Activated T-cell treated with anti-CD3 and anti-CD28 coated beads, Interleukin-2, amount 50 U/mL, for 24 hours (primary cell): ENCODE measurements at regions not wholly inside any gene's neighbourhood (a gene's known extent, or its start where the extent isn't known, plus 50 kb on each side); places are given as distances from the start of the nearest gene placed in this dataset.
"Not testable (repeated sequence)": the region's sequence is repeated elsewhere in the genome, so short reads cannot be mapped to it uniquely, and the experiment has no call there.

Experiments
- DNase-seq: peaks from one replicate; pipeline ENCODE4 v3.0.0-alpha.2; 2020
- H3K27ac Mint-ChIP-seq: 2 replicates; pipeline ENCODE4 v1.8.0; 2020; ENCODE audit warnings: mild to moderate bottlenecking, mixed read lengths
- H3K27me3 Mint-ChIP-seq: 2 replicates; pipeline ENCODE4 v1.8.0; 2020; ENCODE audit warnings: mixed read lengths
- H3K36me3 Mint-ChIP-seq: 2 replicates; pipeline ENCODE4 v1.8.0; 2020; ENCODE audit warnings: low read depth, mixed read lengths
- H3K4me1 Mint-ChIP-seq: 2 replicates; pipeline ENCODE4 v1.8.0; 2020; ENCODE audit warnings: low read depth, mixed read lengths
- H3K4me3 Mint-ChIP-seq: 2 replicates; pipeline ENCODE4 v1.8.0; 2020; ENCODE audit warnings: mild to moderate bottlenecking, moderate library complexity, mixed read lengths
- H3K9me3 Mint-ChIP-seq: 2 replicates; pipeline ENCODE4 v1.8.0; 2020; ENCODE audit warnings: mixed read lengths

DNA sequence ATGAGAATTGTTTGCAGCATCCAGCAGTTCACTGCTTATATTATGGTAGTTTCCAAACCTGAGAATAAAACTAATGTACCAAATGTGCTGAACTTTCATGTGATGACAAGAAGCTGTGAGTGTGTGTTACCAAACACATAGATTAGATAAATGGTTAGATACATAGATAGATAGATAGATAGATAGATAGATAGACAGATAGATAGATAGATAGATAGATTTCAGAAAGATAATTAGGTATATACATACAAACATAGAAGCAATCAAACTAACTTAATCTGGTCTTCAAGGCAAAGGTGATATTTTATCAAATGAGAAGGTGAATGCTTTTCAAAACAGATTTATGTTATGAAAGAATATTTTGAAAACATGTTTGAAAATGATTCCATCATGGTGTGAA, 147.3 kb upstream of the C11orf58 start:
- no peak for DNase-seq
- Mint-ChIP-seq H3K36me3 (no peaks in the 10 kb centered on the region), H3K27ac (no peak overlapping the region), H3K9me3 (no peaks in the 10 kb centered on the region), H3K4me3 (no peak overlapping the region), H3K27me3 (peaks cover 16% of the 10 kb centered on the region), H3K4me1 (no peaks in the 10 kb centered on the region)

GRCh38 chr11:16587670-16588069, 150.8 kb upstream of the C11orf58 start:
- Mint-ChIP-seq H3K9me3 (no peaks in the 10 kb centered on the region), H3K27ac (no peak overlapping the region), H3K27me3 (peaks cover 8% of the 10 kb centered on the region), H3K36me3 (no peaks in the 10 kb centered on the region), H3K4me3 (no peak overlapping the region), H3K4me1 (no peaks in the 10 kb centered on the region)
- DNase-seq = no peak

GRCh38 chr11:16584569-16584968, 153.9 kb upstream of the C11orf58 start:
- no peaks in the 10 kb centered on the region for H3K4me1 Mint-ChIP-seq
- peaks cover 14% of the 10 kb centered on the region for H3K27me3 Mint-ChIP-seq
- H3K27ac Mint-ChIP-seq = no peak overlapping the region
- no peak overlapping the region for H3K4me3 Mint-ChIP-seq
- H3K36me3 Mint-ChIP-seq = no peaks in the 10 kb centered on the region
- no peak for DNase-seq
- no peaks in the 10 kb centered on the region for H3K9me3 Mint-ChIP-seq

- not testable (repeated sequence) for H3K9me3 Mint-ChIP-seq, H3K4me3 Mint-ChIP-seq, DNase-seq, H3K4me1 Mint-ChIP-seq, H3K36me3 Mint-ChIP-seq, H3K27me3 Mint-ChIP-seq, H3K27ac Mint-ChIP-seq
Observed at GRCh38 chr11:16581078-16581477, 157.4 kb upstream of the C11orf58 start.

DNA sequence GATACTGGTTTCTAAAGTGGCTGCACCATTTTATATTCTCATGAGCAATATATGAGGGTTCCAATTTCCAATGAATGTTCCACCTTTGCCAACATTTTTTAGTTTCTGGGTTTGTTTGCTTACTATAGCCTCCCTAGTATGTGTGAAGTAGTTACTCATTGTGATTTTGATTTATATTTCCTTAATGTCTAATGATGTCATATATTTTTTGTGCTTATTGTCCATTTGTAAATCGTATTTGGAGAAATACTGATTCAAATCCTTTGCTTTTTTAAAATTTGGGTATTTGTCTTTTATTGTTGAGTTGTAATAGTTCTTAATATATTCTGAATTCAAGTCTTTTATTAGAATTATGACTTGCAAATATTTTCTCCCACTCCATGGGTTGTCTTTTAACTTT, 161.0 kb upstream of the C11orf58 start:
- no peaks in the 10 kb centered on the region for H3K36me3 Mint-ChIP-seq
- no peak overlapping the region for H3K4me3 Mint-ChIP-seq
- no peak overlapping the region for H3K27ac Mint-ChIP-seq
- H3K9me3 Mint-ChIP-seq = no peaks in the 10 kb centered on the region
- H3K27me3 Mint-ChIP-seq = peaks cover 8% of the 10 kb centered on the region
- no peaks in the 10 kb centered on the region for H3K4me1 Mint-ChIP-seq
- no peak for DNase-seq

- not testable (repeated sequence) for H3K4me1 Mint-ChIP-seq, H3K27me3 Mint-ChIP-seq, H3K4me3 Mint-ChIP-seq, H3K36me3 Mint-ChIP-seq, DNase-seq, H3K9me3 Mint-ChIP-seq, H3K27ac Mint-ChIP-seq
Observed at GRCh38 chr11:16574889-16575288, 163.6 kb upstream of the C11orf58 start.

DNA sequence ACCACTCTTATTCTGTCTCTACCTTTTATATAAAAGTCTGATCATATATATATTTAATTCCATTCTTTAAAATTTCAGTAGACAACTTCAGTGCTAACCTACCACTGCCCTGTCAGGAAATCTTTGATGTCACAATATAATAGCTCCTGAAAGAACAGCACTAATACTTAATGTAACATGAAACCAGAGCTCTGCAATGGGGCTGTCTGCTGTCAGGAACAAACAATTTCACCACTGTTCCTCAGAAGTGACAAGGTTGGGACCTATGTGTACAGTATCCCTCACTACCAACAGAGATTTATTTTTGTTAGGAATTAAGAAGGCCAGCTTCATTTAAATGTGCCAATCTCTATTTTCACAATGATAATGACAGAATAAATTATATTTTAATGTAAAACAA, 165.5 kb upstream of the C11orf58 start:
- no peaks in the 10 kb centered on the region for H3K36me3 Mint-ChIP-seq
- H3K27me3 Mint-ChIP-seq = peaks cover 3% of the 10 kb centered on the region

GRCh38 chr11:16561150-16561549, 177.3 kb upstream of the C11orf58 start:
- H3K4me3 Mint-ChIP-seq = no peak overlapping the region
- no peak for DNase-seq
- H3K36me3 Mint-ChIP-seq = no peaks in the 10 kb centered on the region
- no peak overlapping the region for H3K27ac Mint-ChIP-seq
- no peaks in the 10 kb centered on the region for H3K4me1 Mint-ChIP-seq
- H3K27me3 Mint-ChIP-seq = no peaks in the 10 kb centered on the region
- H3K9me3 Mint-ChIP-seq = no peaks in the 10 kb centered on the region

More for the DNA sequence above, 165.5 kb upstream of the C11orf58 start:
- no peak for DNase-seq
- H3K4me3 Mint-ChIP-seq = no peak overlapping the region
- no peak overlapping the region for H3K27ac Mint-ChIP-seq
- no peaks in the 10 kb centered on the region for H3K9me3 Mint-ChIP-seq
- no peaks in the 10 kb centered on the region for H3K4me1 Mint-ChIP-seq

- no peak for DNase-seq
- Mint-ChIP-seq H3K4me3 (no peak overlapping the region), H3K9me3 (no peaks in the 10 kb centered on the region), H3K36me3 (no peaks in the 10 kb centered on the region), H3K27me3 (no peaks in the 10 kb centered on the region), H3K27ac (no peak overlapping the region), H3K4me1 (no peaks in the 10 kb centered on the region)
Observed at GRCh38 chr11:16558494-16558893, 180.0 kb upstream of the C11orf58 start.

DNA sequence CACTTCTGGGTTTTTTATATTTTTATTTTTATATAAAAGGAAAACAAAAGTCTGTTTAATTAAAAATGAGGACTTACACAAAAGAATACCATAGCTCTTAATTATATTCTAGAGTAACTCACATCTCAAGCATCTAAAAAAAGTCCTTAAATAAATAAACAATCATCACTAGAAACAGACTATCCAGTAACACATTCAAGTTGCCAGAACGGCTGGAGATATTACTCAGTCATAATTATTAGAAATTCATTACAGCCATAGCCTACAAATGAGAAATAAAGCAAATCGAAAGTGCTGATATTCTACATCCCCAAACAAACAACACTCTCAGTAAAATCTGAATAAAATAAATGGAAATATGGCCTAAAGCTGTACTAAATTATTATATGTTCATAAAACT, 182.5 kb upstream of the C11orf58 start:
- no peak overlapping the region for H3K4me3 Mint-ChIP-seq
- H3K4me1 Mint-ChIP-seq = no peaks in the 10 kb centered on the region
- H3K27ac Mint-ChIP-seq = no peak overlapping the region
- H3K9me3 Mint-ChIP-seq = no peaks in the 10 kb centered on the region
- no peaks in the 10 kb centered on the region for H3K27me3 Mint-ChIP-seq
- no peaks in the 10 kb centered on the region for H3K36me3 Mint-ChIP-seq
- DNase-seq = no peak

DNA sequence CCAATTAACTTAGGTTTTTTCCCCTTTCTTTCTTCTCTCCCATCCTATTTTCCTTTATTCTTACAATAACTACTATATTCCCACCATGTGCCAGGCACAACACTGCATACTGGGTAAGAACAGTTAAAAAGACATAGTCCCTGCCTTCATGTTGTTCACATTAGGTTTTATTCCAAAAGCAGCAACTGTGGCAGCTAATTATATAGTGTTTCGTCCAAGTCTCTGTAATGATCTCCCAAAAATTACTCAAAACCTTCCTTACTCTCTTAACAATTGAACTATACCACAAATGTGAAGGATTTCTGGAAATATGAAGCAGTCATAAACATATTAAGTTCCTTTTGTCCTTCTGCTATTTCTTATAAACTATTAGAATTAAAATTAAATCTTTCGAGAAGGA, 184.1 kb upstream of the C11orf58 start:
- H3K27me3 Mint-ChIP-seq = no peaks in the 10 kb centered on the region

DNA sequence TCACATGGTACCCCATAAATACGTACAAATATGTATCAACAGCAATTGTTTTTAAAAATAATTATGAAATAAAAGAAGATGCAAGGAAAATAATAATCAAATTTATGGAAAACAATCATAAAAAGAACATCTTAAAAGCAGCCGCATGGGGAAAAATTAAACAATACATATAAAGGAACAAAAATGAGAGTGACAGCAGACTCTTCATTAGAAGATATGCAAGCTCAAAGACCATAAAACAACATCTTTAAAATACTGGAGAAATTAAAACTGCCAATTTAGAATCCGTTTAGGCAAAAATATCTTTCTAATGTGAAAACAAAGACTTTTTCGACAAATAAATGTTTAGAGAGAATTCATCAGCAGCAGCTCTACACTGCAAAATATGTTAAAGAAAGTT, 190.6 kb upstream of the C11orf58 start:
- H3K36me3 Mint-ChIP-seq = no peaks in the 10 kb centered on the region
- H3K9me3 Mint-ChIP-seq = peaks cover 8% of the 10 kb centered on the region
- no peaks in the 10 kb centered on the region for H3K27me3 Mint-ChIP-seq
- H3K4me1 Mint-ChIP-seq = no peaks in the 10 kb centered on the region
- no peak overlapping the region for H3K27ac Mint-ChIP-seq
- DNase-seq = no peak
- no peak overlapping the region for H3K4me3 Mint-ChIP-seq

More for the DNA sequence above, 184.1 kb upstream of the C11orf58 start:
- Mint-ChIP-seq H3K4me3 (no peak overlapping the region), H3K9me3 (peaks cover 4% of the 10 kb centered on the region), H3K4me1 (no peaks in the 10 kb centered on the region), H3K27ac (no peak overlapping the region), H3K36me3 (no peaks in the 10 kb centered on the region)
- DNase-seq = no peak

DNA sequence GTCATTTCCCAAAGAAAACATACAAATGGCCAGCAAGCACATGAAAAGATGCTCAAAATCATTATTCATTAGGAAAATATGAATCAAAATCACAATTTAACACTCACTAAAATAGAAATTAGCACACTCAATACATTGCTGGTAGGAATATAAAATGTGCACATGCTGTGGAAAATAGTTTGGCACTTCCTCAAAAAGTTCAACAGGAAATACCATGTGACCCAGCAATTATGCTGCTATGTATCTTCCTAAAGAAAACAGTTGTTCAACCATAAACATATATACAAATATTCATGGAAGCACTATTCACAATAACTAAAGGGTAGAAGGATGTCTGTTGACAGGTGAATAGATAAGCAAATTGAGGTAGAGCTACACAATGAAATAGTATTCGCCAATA, 187.3 kb upstream of the SOX6 start:
- Mint-ChIP-seq H3K27me3 (no peaks in the 10 kb centered on the region), H3K4me1 (no peaks in the 10 kb centered on the region), H3K36me3 (no peaks in the 10 kb centered on the region), H3K4me3 (no peak overlapping the region), H3K27ac (no peak overlapping the region), H3K9me3 (peaks cover 3% of the 10 kb centered on the region)
- DNase-seq = no peak

DNA sequence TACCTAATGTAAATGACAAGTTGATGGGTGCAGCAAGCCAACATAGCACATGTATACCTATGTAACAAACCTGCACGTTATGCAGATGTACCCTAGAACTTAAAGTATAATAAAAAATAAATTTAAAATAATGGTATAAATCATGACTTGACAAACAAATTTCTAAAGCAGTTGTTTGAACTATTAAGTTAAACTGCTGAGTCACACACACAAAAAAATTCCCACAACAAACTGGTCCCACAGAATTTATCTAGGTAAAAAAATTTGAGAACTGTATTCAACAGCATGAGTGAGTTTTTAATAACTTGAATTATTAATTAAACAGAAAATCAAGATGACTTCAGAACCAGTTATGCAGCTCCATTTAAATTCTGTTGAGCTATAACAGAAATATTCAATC, 186.0 kb upstream of the SOX6 start:
- no peak for DNase-seq
- Mint-ChIP-seq H3K9me3 (peaks cover 1% of the 10 kb centered on the region), H3K27me3 (no peaks in the 10 kb centered on the region), H3K36me3 (no peaks in the 10 kb centered on the region), H3K27ac (no peak overlapping the region), H3K4me1 (no peaks in the 10 kb centered on the region), H3K4me3 (no peak overlapping the region)

DNA sequence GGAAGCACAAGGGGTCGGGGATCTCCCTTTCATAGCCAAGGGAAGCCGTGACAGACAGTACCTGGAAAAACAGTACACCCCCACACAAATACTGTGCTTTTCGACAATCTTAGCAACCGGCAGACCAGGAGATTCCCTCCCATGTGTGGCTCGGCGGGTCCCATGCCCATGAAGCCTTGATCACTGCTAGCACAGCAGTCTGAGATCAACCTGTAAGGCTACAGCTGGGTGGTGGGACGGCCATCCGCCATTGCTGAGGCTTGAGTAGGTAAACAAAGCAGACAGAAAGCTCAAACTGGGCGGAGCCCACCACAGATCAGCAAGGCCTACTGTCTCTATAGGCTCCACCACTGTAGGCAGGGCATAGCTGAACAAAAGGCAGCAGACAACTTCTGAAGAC, 180.2 kb upstream of the SOX6 start:
- H3K4me1 Mint-ChIP-seq = no peaks in the 10 kb centered on the region
- no peak for DNase-seq
- H3K27me3 Mint-ChIP-seq = no peaks in the 10 kb centered on the region
- no peak overlapping the region for H3K27ac Mint-ChIP-seq
- peaks cover 1% of the 10 kb centered on the region for H3K9me3 Mint-ChIP-seq
- no peak overlapping the region for H3K4me3 Mint-ChIP-seq
- H3K36me3 Mint-ChIP-seq = no peaks in the 10 kb centered on the region

DNA sequence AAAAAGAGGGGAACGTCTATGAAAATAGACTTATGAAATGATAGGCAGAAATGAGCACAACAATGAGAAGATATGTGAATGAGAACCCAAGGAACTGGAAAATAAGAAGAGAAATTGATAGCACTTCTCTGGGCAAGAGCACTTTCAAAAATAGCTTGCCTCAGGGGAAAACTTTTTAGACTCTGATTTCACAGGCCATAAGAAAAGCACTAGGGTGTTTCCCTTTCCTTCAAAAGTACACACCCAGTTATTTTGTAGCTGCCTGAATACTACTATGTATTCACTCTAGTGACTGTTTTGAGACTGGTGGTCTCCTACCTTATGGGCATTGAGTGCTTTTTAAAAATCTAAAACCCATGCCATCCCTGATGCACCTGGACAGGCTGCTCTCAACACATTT, 172.3 kb upstream of the SOX6 start:
- no peaks in the 10 kb centered on the region for H3K27me3 Mint-ChIP-seq
- H3K36me3 Mint-ChIP-seq = no peaks in the 10 kb centered on the region
- H3K4me3 Mint-ChIP-seq = no peak overlapping the region
- no peak overlapping the region for H3K27ac Mint-ChIP-seq
- H3K9me3 Mint-ChIP-seq = peaks cover 3% of the 10 kb centered on the region
- no peak for DNase-seq
- H3K4me1 Mint-ChIP-seq = no peaks in the 10 kb centered on the region
